Hepatic stellate cell (primary cell): ENCODE measurements at regions not wholly inside any gene's neighbourhood (a gene's known extent, or its start where the extent isn't known, plus 50 kb on each side); places are given as distances from the start of the nearest gene placed in this dataset.
"Not testable (repeated sequence)": the region's sequence is repeated elsewhere in the genome, so short reads cannot be mapped to it uniquely, and the experiment has no call there.

Experiments
- DNase-seq: peaks from one replicate; pipeline ENCODE4 v3.0.0; 2011; ENCODE audit warnings: low spot score

DNA sequence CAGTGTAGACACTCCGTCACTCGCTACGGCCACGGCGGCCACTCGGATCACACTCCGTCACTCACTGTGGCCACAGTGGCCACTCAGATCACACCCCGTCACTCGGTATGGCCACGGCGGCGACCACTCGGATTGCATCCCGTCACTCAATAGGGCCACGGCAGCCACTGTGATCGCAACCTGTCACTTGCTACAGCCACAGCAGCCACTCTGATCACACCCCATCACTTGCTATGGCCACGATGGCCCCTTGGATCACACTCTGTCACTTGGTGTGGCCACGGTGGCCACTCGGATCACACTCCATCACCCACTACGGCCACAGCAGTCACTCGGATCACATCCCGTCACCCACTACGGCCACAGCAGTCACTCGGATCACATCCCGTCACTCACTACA lies 175.3 kb downstream of the LAT start:
- not testable (repeated sequence) for DNase-seq

DNA sequence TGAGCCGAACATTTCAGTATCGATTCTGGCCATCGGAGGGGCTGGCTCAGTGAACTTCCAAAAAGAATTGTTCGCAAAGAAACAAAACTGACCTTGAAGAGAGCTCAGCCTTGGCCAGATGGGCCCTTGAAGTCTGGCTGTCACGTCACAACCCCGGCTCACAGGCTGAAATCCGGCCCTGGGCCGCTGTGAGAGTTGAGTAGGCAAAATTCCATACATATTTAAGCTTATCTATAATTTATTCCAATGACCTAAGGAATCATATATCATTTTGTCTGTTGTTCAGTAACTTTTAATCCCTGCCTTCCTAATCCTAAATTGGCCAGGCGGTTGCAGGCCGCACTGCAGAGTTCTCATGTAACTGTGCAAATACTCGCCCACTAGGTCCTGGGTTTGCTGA lies 174.8 kb downstream of the LAT start:
- not testable (repeated sequence) for DNase-seq

DNA sequence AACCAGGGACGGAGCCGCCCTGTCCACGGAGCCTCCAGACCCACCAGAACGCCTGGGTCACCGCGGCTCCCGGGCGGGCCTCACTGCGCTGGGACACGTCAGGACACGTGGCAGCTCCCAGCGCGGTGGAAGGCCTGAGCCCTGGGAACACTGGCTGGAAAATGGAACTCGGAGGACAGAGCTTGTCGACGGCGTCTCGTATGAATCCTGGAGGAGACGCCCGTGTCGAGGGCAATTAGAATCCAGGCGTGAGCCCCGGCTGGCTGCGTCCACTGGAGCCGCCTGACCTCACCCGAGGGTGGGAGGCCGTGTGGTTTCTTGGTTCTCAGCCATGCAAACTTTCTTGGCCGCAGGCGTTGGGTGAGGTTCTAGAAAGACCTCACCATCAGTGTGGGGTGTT lies 173.9 kb downstream of the LAT start:
- no peak for DNase-seq

DNA sequence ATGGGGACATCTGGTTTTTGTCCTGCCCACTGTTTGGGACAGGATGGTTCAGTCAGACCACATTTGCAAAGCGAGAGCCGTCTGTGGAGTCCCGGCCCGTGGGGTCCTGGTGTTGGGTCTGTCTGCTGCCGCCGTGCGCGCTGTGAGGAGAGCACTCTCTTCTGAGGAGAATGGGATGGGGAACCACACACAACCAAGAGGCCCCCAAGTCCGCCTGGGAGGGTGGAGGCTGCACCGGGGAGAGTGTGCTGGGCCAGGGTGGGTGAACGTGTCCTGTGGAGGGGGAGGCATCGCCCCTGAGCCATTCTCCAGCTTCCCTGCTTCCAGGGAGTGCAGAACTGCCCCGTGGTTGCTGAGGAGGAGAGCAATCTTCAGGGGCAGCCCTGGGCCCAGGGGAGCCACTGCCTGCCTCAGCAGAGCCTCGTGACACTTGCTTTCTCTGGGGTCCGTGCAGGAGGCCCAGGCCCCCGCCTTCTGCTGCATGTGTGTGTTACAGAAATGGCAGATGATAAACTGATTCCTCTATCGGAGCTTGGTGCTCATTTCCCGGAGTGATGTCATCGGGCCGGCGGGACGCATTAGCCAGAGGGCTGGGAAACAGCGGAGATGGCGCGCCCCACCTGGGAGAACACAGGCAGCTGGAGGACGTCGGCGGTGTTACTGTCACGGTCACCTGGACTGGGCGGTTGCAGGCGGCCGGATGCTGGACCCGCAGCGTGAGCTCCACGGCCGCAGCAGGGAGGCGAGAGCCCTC lies 173.4 kb downstream of the LAT start:
- not testable (repeated sequence) for DNase-seq

DNA sequence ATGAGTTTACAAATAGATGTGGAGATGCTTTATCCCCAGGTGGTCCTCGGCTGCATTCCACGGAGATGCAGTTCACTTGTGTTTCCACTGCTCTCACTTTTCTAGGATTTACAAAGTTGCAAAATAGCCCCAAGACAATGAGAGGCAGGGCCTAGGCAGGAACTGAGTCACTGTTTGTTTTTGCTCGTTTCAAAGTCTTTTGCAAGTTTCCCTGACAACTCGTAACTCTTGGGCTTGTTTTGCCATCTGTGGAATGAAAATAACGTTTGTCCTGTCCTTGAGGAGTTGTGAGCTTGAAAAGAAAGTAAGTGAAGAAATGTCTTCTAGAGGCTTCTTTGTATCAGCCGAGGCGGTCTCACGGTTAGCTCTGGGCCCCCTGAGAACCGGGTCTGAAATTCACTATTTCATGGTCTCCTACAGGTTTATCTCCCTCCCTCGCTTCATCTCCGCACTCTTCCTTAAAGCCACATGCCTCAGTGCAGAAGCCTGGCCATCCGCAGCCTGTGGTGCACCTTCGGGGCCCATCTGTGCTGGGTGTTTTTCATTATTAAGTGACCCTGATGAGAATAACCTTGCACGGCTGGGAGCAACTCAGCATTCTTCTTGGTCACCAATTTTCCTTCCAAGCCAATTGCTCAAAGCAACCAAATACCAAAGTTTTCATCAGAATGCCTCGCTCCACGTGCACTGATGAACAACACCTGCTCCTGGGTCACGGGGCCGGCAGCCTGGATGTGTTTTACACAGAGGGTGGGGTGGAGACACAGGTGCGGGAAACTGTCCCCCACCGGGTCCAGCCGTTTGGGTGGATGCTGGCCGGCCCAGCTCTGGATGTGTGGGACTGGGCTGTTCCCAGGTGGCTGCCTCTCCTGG lies 172.4 kb downstream of the LAT start:
- DNase-seq: peak; percentile 71

DNA sequence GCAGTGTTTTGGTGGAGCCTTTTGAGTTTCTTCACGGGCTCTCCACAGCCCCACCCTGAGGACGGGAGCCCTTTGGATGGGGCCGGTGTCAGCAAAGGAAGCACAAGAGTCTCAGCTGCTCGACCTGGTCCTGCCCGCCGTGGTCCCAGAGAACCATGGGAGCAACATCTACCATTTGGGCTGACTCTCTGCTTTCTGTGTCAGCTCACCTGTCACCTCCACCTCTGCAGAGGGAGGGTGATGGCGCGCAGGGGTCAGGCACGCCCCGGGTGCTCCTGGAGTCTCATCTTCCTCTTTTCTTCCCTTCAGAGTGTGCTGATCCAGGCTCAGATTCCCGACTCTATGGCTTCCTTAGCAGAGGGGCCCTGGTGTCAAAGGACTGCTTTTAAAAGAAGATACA lies 171.7 kb downstream of the LAT start:
- DNase-seq: no peak

DNA sequence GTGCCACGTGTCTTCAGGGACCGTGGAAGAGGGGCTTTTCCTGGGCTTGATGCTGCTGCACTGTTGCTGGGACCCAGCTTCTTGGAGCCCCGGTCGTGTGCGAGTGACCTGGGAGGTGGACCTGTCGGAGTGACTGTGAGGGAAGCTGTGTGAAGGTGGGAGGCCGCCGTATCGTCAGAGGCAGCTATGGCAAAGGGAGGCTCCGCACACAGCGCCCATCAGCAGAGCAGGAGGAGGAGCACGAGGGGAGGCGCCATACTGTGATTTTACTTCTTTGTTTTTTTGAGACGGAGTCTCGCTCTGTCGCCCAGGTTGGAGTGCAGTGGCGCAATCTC lies 171.0 kb downstream of the LAT start:
- DNase-seq: not testable (repeated sequence)

DNA sequence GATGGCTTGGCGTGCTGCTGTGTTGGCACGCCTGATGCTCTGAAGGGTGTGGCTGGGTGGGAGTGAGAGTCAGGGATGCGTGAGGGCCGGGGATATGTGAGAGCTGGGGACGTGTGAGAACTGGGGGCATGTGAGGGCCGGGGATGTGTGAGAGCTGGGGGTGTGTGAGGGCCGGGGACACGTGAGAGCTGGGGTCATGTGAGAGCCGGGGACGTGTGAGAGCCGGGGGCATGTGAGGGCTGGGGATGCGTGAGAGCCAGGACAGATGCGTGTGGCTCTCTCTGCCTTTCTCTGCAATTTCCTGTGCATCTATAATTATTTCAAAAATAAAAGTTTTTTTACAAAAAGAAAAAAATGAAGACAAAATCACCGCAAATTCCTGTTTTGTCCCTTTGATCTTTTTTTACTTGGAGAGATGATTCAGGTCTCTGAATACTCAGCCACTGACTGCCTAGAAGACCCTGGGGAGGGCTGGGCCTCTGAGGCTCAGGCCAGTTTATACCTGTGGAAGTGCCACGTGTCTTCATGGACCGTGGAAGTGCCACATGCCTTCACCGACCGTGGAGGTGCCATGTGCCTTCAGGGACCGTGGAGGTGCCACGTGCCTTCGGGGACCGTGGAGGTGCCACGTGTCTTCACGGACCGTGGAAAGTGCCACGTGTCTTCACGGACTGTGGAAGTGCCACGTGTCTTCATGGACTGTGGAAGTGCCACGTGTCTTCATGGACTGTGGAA lies 170.4 kb downstream of the LAT start:
- not testable (repeated sequence) for DNase-seq

DNA sequence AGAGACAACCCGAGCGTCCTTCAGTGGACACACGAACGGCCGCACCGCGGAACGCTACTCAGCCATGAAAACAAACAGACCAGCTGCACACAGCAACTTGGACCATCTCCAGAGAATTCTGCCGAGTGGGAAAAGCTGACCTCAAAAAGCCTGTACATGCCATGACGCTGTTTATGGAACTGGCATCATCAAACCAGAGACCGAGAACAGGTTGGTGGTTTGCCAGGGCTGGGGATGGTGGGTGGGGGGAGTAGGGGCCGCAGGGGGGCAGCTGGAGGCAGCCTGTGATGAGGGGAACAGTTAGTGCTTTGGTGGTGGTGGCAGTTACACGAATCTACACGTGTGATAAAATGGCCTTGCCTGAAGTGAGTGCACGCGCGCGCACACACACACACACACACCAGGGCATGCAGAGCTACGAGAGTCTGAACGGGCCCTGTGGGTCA lies 169.8 kb downstream of the LAT start:
- no peak for DNase-seq

DNA sequence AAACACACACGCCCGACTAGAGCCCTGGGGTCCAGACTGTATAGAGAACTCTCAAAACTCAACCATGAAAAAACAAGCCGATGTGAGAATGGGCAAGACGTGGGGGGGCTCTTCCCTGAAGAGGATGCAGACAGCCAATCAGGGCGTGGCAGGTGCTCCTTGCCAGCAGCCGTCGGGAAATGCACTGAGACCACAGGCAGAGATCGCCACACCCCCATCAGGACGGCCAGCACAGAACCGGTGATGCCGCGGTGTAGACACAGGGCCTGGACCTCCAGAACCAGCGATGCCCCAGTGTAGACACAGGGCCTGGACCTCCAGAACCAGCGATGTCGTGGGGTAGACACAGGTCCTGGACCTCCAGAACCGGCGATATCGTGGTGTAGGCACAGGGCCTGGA lies 169.2 kb downstream of the LAT start:
- no peak for DNase-seq

DNA sequence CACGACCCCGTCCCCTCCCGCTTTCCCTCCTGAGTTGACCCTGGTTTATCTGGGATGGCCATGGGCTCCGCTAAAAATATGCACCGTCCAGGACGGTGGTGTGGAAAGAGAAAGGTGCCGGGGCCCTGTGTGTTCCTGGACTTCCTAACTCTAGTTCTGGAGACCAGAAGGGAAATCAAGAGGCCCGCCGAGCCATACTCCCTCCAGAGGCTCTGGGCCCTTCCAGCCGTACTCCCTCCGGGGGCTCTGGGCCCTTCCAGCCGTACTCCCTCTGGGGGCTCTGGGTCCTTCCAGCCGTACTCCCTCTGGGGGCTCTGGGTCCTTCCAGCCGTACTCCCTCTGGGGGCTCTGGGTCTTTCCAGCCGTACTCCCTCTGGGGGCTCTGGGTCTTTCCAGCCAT lies 168.5 kb downstream of the LAT start:
- not testable (repeated sequence) for DNase-seq

DNA sequence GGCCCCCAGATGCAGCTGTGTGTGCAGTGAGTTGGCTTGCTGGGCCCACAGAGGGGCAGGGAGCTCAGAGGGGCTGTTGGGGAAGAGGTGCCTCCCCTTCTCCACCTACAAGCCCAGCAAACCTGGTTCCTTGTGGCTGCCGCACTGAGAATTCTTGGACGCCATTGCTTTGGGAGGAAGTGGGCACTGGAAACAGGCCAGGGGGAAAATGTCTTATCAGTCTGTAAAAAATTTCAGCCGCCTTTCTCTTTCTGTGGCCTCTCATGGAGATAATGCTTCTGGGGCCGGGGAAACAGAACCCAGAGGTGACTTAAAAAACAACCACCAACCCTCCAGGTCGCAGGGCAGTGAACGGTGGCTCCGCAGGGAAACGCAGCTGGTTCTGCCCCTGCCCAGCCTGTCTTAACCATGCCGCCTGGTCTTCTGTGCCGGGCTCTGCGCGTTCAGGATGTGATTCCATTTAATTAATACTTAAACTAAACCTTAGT lies 167.7 kb downstream of the LAT start:
- DNase-seq: not testable (repeated sequence)

DNA sequence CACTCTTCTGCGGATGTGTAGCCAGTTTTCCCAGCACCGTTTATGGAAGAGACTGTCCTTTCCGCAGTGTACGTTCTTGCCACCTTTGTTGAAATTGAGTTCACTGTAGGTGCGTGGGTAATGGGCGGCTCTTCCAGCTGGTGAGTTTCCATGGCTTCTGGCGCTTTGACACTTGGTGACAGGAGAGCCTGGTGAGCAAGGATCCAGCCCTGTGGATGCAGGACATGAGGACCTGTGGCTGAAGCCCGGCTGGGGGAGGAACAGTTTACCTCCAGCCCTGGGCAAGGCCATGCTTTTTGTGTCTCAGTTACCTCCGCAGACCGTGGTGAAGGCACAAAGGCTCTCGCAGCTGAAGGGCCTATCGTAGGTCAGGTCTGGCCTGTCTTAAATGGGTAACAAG lies 166.5 kb downstream of the LAT start:
- DNase-seq: no peak

DNA sequence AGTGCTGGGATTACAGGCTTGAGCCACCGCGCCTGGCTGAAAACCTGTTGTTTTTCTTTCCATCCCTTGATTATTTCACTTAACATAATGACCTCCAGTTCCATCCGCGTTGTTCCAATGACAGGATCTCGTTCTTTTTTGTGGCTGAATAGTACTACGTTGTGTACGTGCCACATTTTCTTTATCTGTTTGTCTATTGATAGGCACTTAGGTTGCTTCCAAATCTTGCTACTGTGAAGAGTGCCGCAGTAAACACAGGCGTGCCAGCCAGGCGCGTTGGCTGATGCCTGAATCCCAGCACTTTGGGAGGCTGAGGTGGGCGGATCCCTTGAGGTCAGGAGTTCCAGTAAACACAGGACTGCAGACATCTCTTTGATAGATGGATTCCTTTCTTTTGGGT lies 165.1 kb downstream of the LAT start:
- DNase-seq: not testable (repeated sequence)

DNA sequence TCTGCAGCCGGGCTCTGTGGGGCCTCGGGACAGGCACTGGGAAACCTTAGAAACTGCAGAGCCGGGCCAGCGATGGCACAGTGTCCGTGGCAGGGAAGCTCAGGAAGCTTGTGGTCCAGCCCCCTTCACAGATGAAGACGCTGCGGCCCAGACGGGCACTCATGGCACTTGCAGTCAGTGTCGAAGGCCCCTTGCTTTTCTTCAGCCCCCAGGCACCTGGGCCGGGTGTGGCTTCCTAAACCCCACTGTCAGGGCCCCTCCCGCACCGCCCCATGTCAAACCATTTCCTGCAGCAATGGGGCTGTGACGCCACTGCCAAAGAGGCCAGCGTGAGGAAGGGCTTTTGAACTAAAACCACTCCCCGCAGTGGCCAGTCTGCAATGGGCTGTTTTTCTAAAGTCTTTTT lies 164.0 kb downstream of the LAT start:
- no peak for DNase-seq

DNA sequence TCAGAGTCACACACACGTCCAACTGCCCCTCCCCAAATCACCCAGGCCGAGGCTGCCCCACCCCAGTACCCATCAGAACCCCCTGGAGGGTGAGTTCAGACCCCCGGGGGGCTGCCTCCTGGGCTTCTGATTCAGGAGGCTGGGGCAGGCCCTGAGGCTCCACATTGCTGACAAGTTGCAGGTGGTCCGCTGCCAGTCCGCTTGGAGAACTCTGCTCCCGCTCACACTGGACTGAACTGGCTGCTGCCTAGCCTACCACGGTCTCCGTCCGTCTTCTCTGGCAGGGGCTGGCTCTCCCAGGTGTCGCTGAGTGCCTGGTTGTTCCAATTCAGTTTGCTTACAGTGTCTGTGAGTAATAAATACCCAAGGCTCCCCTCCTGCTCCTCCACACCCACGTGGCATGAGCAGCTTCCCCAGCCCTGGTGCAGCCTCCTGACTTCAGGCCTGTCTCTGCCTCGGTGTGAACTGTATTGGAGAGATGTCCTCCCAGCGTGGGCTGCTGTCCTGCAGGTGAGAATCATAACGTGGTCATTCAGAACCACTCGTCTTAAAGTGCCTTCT lies 163.4 kb downstream of the LAT start:
- no peak for DNase-seq

DNA sequence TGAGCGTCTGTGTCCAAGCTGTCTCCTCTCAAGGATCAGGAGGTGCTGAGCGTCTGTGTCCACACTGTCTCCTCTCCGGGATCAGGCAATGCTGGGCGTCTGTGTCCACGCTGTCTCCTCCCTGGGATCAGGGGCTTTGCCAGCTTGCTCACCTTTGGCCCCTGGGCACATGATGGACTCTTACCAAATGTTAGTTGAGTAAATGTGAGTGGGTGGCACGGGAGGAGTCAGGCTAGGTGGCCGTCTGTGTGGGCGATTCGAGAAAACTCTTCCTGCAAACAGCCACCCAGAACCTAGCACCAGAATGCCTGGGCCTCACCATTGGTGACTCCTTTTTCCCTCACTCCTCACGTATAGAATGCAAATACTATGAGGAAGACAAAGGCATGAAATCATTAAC lies 162.9 kb downstream of the LAT start:
- not testable (repeated sequence) for DNase-seq

DNA sequence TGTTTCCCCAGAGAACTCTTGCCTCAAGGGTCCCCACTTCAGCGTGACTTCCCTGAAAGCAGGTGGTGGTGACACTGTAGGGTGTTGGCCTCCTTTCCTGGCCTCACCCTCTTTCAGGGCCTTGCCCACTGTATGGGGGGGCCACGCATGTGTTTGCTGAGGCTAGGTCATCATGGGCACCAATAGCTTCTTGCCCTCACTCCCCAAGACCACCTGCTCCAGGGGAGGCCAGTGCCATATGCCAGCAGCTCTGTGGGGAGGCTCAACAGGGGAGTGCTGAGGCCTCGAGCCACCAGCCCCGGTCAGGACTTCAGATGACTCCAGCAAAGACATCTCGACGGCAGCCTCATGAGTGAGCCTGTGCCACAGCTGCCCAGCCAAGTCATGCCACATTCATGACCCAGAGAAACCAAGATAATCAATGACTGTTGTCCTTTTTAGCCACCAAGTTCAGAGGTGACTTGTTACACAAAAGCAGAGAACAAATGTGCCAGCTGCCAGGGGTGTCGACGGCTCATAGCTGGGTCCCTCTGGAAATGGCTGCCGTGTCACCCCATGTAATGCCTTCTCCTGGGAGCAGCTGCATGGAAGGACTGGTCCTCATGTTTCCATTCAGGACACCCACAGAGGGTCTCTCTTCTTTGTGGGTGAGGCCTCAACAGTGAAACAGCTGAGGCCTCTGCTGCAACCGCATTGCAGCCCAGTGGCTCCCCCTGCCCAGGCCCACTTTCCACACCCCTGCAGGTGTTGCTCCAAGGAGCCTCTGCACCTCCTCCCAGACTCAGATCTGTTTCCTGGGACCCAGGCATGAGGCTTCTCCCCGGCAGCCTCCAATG lies 162.2 kb downstream of the LAT start:
- not testable (repeated sequence) for DNase-seq

DNA sequence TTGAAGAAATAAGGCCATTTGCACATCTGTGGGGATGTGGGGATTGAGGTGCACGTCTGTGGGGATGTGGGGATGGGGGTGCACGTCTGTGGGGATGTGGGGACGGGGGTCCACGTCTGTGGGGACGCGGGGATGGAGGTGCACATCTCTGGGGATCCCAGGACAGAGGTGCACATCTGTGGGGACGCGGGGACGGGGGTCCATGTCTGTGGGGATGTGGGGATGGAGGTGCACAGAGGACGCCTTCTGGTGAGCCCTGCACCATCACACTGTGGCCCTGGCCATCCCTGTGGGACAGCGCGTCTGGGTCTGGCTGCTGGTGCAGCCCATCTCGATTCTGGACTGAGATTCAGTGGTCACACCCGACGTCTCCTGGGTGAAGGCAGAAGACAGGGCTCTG lies 161.4 kb downstream of the LAT start:
- DNase-seq: no peak

DNA sequence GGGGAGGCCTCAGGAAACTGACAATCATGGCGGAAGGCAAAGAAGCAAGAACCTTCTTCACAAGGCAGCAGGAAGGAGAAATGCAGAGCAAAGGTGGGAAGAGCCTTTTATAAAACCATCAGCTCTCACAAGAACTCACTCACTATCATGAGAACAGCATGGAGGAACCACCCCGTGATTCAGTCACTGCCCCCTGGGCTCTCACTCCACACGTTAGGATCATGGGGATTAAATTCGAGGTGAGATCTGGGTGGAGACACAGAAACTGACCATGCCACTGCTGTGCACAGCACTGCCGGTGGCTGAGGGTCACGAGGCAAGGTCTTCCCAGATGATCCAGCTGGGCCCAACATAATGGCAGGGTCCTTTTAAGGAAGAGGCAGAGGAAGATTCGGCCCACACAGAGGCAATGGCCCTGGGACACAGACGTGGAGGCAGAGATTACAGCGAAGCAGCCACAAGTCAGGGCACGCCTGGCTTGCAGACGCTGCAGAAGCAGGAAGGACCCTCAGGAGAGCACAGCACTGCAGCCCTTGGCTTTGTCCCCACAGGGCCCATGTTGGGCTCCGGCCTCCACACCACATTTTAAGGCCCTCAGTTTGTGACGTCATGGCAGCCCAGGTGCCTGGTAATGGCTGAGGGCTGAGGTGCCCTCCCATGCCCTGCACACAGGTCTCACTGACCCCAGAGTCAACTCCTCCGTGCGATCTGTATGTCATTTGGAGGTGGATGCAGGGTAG lies 160.8 kb downstream of the LAT start:
- DNase-seq: not testable (repeated sequence)

DNA sequence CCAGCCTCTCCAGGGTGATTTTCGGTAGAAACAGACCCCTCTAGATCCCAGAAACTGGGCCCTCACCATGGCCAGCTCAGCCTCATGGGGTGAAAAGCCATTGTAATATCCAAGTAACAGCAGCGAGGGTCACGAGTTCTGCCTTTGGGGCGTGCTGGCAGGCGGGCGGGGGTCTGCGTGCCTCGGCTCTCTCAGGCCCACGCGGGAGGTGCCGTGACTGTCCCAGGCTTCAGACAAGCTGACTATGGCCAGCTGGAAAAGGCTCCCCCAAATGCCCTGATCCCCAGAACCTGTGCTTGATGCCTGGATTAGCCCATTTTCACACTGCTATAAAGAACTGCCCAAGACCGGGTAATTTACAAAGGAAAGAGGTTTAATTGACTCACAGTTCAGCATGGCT lies 160.2 kb downstream of the LAT start:
- not testable (repeated sequence) for DNase-seq
